ENCODE measurements at regions not wholly inside any gene's neighbourhood (a gene's known extent, or its start where the extent isn't known, plus 50 kb on each side); places are given as distances from the start of the nearest gene placed in this dataset.

DNA sequence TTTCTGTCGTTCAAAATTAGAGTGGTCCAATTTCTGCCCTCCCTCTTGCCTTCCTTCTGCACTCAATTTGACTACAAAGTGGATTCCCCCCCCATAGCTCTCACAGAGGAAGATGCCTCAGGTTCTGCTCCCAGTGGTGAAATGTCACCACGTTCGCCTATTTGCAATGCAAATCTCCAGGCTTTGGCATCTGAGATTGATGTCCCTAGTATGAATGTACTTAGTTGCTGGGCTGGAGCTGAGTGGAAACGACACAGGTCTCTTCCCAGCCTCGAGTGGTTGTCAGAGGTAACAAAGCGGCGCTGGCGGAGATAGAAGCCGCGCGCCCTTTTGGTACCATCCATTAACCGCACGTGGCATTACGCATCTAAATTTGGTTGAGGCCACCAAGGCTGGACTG is 860.1 kb downstream of the MCTP2 start:
- DNase-seq = no peak

DNA sequence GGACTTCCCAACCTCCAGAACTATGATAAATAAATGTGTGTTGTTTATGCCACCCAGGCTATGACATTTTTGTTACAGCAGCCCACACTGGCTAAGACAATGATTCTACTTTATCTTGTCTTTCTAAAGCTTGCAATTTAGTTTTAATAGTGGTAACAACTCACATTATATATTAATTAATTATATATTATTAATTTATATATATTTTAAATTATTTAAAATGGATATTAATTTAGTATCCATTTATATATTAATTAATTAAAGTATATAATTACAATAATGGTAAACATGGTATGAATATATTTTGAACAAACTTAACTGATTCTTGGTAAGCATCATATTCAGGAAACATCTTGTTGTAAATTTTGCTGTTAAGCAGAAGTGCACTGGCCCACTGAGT is 863.9 kb downstream of the MCTP2 start:
- DNase-seq = no peak

GRCh38 chr15:95096651-95097050 is 865.3 kb downstream of the MCTP2 start:
- no peak for DNase-seq

DNA sequence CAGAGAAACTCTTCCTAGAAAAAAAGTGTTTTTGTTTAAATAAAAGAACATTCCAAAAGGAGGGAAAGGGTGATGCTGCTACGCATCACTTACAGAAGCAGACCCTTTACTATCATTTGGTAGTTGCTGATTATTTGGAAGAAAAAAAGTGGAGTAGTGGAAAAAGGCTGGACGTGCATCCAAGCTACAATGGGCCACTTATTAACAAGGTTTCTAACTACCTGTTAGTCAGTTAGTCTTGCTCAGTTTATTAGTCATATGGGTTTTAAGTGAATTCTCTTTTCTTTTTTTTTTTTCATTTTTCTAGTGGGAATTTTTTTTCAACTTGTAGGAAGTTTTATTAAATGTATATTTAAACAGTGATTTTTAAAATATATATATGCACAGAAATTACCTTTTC is 866.0 kb downstream of the MCTP2 start:
- no peak for DNase-seq

- no peak for DNase-seq
These were observed 873.9 kb downstream of the MCTP2 start for GRCh38 chr15:95105229-95105628.

DNA sequence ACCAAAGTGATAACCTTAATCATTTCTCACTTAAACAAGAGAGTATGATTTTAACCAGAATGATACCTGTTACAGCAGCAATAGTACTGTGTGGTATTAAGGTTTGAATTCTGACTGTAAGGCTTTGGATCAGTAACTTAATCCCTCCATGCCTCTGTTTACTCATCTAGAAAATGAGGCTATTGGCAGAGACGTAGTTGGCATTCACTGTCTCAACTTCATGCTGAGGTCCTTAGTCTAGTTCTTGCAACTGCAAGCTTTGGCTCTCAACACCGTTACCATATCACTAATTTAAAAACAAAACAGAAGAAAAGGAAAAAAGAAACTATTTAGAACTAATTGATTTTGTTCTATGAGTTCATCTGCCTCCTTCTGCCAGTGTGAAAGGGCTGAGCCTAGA is 875.4 kb downstream of the MCTP2 start:
- no peak for DNase-seq

DNA sequence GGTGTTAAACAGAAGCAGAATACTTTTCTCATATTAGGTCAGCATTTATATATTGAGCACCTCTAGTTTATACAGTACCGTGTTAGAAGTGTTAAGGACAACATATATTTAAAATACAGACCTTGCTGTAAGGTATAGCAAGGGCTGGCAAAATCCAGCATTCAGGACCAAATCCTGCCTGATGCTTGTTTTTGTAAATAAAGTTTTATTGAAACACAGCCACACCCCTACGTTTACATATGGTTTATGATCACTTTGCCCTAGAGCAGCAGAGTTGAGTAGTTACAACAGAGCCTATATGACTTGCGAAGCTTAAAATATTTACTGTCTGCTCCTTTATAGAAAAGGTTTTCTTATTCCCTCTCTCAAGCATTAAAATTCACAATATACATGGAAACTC is 877.3 kb downstream of the MCTP2 start:
- no peak for DNase-seq

- no peak for DNase-seq
These were observed 880.6 kb downstream of the MCTP2 start for GRCh38 chr15:95111969-95112368.

GRCh38 chr15:95113041-95113440 is 881.7 kb downstream of the MCTP2 start:
- DNase-seq = no peak

- DNase-seq = no peak
These were observed 887.8 kb downstream of the MCTP2 start for GRCh38 chr15:95119041-95119610.

DNA sequence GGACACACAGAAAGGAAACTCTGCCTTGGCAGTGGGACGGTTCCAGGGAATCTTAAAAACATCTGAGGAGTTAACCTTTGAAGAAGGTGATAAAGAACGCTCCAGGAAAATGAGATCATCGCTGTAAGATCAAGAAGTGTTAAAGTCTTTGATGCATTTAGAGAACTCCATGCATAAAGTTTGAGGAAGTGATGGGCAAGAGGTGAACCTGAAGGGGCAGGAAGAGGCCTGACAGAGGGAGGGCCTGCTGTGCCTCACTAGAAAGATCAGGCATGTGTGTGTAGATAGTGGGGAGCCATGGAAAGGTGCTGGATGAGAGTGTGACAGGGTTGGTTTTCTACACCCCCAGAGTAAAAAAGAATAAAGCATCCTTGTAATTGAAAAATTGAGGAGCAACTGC is 889.2 kb downstream of the MCTP2 start:
- DNase-seq = no peak

- no peak for DNase-seq
These were observed 889.8 kb downstream of the MCTP2 start for GRCh38 chr15:95121191-95121590.

DNA sequence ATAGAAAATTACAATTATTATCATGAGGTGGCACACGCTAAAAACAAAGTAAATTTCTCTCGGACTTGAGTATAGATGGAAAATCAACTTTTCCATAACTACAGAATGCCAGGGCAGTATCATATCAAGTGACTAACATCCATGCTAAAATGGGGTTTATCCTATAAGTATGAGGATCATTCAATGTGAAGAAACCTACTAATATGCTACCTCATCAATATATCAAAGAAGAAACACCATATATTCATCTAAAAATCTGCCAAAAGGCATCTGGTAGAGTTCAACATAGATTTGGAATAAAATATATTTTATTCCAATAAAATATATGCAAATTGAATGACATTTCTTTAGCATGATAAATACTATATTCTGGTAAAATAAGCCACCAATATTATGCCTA is 894.4 kb downstream of the MCTP2 start:
- no peak for DNase-seq

DNA sequence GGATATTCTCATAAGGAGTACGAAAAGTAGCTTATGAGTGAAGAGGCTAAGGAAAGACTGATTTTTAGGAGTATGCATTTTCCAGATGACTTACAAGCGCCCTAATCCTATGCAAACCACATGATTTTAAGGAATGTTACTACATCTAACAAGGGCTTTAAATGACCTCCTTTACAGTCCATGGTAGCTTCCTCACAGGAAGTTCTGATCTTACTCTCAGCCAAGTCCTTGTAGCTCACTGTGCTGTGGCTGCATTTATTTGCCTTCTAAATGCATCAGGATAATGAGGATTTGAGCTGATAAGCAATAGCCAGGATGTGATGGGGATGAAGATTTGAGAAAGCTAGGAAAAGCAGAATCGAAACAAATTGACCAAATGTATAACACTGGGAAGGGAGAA is 896.0 kb downstream of the MCTP2 start:
- DNase-seq = no peak

DNA sequence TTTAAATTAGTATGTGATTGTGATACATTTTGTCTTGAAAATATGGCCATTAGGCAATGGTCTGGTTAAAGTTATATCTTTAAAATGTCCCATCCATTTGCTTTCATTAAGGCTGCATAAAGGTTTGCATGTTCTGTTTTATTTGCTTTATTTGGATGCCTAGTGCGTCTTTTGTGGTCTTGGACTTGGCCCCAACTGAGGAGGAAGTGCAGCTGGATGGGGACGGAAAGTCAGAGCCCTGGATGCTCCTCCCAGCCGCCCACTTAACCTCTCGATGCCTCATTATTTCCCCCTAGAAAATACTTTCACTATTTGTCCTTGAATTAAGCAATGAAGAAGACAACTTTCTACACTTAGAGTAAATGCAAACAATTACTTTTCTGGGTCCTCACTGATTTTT is 898.2 kb downstream of the MCTP2 start:
- DNase-seq = no peak

GRCh38 chr15:95131131-95131556 is 899.8 kb downstream of the MCTP2 start:
- DNase-seq = no peak

- DNase-seq = no peak
These were observed 901.4 kb downstream of the MCTP2 start for GRCh38 chr15:95132774-95133173.

DNA sequence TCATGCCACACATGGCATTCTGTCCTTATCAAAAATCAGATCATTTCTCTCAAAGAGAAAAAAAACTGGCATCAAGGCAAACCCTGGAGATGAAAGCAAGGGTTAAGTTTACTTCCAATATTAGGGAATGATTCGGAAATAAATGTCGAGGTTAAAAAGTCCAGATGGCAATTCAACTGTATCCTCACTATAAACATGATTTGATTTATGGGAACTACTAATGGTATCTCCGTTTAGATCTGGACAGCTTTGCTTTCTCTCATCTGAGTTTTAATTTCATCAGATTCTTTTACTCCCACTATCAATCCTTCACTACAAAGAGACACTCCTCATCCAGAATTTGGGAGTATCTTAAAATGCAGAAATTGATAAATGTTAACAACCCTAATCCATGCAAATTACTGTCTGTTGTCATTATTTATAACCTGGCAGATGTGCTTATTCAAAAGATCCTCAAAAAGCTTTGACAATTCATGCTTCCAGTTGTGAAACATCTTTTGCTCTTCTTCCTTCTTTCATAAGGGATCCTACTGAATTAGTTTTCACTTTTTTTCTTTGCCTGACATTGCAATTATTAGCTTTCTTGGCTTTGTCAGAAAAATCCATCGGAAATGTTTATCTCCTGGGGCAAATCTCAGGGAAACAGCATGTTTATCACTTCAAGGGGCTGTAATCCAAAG is 903.2 kb downstream of the MCTP2 start:
- DNase-seq = no peak

GRCh38 chr15:95138604-95139270 is 907.4 kb downstream of the MCTP2 start:
- DNase-seq = no peak

- no peak for DNase-seq
These were observed 910.1 kb downstream of the MCTP2 start for GRCh38 chr15:95141486-95141885.

DNA sequence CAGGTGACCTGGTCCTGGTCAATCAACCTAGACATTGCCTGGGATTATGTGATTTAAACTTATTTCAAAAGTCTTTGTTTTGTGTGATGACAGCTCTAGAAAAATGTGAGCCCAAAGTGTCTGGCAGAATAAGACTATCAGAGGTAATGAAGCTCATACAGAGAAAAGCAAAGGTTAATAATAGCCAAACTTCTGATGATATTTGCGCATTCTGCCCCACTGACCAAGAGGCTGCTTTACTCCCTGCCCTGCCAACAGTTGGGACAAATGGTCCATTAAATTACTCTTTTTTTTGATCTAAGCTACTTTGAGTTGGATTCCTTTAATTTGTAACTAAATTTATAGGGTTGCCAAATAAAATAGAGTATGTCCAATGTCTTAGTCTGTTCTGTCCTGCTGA is 911.2 kb downstream of the MCTP2 start:
- no peak for DNase-seq

DNA sequence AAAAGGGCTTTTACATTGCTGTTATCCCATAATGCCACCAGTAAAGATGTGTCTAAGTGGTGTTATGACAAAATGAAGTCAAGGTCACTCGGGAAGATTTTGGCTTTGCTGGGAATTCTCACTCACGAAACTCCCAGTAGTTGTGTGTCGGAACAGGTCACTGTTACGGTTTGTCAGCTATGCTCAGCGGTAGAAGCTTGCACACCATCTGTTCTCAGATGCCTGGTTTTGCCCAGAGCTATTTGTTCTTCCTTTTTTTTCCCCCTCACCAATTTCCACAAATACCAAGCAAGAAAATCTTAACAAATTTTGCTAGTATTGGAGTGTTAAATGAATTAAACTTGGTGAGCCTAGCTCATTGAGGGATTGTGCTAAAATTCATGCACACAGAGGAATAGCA is 915.1 kb downstream of the MCTP2 start:
- DNase-seq = no peak

GRCh38 chr15:95148183-95148582 is 916.8 kb downstream of the MCTP2 start:
- DNase-seq = no peak

GRCh38 chr15:95149036-95149435 is 917.7 kb downstream of the MCTP2 start:
- no peak for DNase-seq

- DNase-seq = no peak
These were observed 918.4 kb downstream of the MCTP2 start for GRCh38 chr15:95149771-95150170.
